H1 (cell line): ENCODE measurements at regions not wholly inside any gene's neighbourhood (a gene's known extent, or its start where the extent isn't known, plus 50 kb on each side); places are given as distances from the start of the nearest gene placed in this dataset.

Experiments used
- BCL11A ChIP-seq, 2 experiments: IDR thresholded peaks; one replicate each; pipeline ENCODE4 v1.6.1; 2011; ENCODE audit warnings: low read depth in 2 of 2, low read length in 2 of 2, mild to moderate bottlenecking in 2 of 2
- CHD2 ChIP-seq: IDR thresholded peaks from 2 replicates; pipeline ENCODE4 v1.6.1; 2012; ENCODE audit warnings: low read length, improper control_type of control experiment
- HDAC2 ChIP-seq, 2 experiments: fragments of 300-600 bp in 1 of 2; sonication (generic) in 1 of 2; IDR thresholded peaks; 2 replicates each; pipeline ENCODE4 v1.6.1; 2011 to 2012; ENCODE audit warnings: low read depth in 2 of 2, low read length in 2 of 2, mild to moderate bottlenecking in 2 of 2, moderate library complexity in 2 of 2, borderline replicate concordance in 1 of 2, inconsistent platforms in 1 of 2
- JUND ChIP-seq: IDR thresholded peaks from 2 replicates; pipeline ENCODE4 v1.6.1; 2011; ENCODE audit warnings: mild to moderate bottlenecking, improper control_type of control experiment, low read length
- KDM1A ChIP-seq: fragments of 200-600, 300-600 bp; sonication (generic); IDR thresholded peaks from 2 replicates; pipeline ENCODE4 v1.7.1; 2016; ENCODE audit warnings: mild to moderate bottlenecking, low read length, borderline replicate concordance
- POU5F1 ChIP-seq: IDR thresholded peaks from 2 replicates; pipeline ENCODE4 v1.6.1; 2011; ENCODE audit warnings: low read depth, mild to moderate bottlenecking, low read length, moderate library complexity
- RAD21 ChIP-seq, 2 experiments: IDR thresholded peaks in 1 of 2; conservative IDR thresholded peaks in 1 of 2; 2 replicates each; pipeline ENCODE4 v1.6.1; 2011; ENCODE audit warnings: low read depth in 2 of 2, low read length in 2 of 2, improper control_type of control experiment in 1 of 2, inconsistent platforms in 1 of 2, mild to moderate bottlenecking in 1 of 2, moderate library complexity in 1 of 2
- RFX5 ChIP-seq: IDR thresholded peaks from 2 replicates; pipeline ENCODE4 v1.6.1; 2011; ENCODE audit warnings: low read depth, low read length, improper control_type of control experiment, borderline replicate concordance
- SIRT6 ChIP-seq: IDR thresholded peaks from one replicate; pipeline ENCODE4 v1.7.1; 2012; ENCODE audit warnings: low read length, inconsistent platforms
- TCF12 ChIP-seq: IDR thresholded peaks from 2 replicates; pipeline ENCODE4 v1.6.1; 2011; ENCODE audit warnings: low read depth, mild to moderate bottlenecking, low read length

DNA sequence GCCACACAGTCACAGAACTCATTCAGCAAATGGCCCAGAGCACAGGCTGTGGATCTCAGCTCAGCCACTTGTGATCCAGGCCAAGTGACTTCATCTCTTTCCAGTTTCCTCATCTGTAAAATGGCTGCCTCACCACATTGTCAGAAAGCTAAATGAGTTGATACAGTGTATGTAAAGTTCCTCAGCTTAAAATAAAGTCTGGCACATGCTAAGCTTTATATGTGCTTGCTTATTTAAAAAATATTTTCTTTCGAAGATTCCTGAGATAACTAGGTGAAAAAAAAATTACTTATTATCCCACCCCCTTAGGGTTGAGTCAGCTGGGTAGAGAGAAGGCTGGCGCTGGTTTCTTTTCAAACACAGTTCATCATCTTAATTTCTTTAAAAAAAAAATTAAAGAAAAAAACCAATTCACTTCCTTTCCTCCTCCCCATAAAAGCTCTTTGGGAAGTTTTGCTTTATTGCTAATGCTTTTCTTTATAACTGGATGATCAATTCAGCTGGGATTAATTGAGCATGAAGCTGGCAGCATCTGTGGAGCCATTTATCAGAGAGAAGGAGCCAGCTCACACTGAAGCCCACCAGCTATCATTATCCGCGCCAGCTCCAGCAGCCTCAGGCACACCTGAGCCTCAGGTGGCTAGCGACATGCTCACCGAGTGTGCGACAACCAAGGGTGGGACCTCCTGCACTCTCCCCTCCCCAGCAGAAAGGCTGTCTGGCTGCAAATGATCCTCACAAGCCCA, 354.9 kb downstream of the FOXO1 start (continued):
- TF ChIP-seq JUND (no peak), KDM1A (no peak), BCL11A (IDR thresholded peaks at IDR 0.05; ENCODE audit: low read depth in 2 of 2, low read length in 2 of 2) (no peak), RAD21 (IDR thresholded peaks at IDR 0.05 in 1 of 2, conservative IDR thresholded peaks at IDR 0.05 in 1 of 2; ENCODE audit: low read depth in 2 of 2, low read length in 2 of 2) (no peak), RFX5 (no peak), SIRT6 (no peak), TCF12 (no peak), CHD2 (no peak), HDAC2 (IDR thresholded peaks at IDR 0.05; ENCODE audit: borderline replicate concordance in 1 of 2, low read depth in 2 of 2, low read length in 2 of 2) (no peak), POU5F1 (no peak)
- TF ChIP-seq, all 59 proteins: peak for 0
